GM12891 (cell line): ENCODE measurements at regions not wholly inside any gene's neighbourhood (a gene's known extent, or its start where the extent isn't known, plus 50 kb on each side); places are given as distances from the start of the nearest gene placed in this dataset.

Experiments
- PAX5 ChIP-seq: IDR thresholded peaks from 2 replicates; pipeline ENCODE4 v1.6.1; 2011; ENCODE audit warnings: low read length, moderate library complexity, mild to moderate bottlenecking; ENCODE audit not compliant: insufficient read depth, severe bottlenecking
- POLR2A ChIP-seq: IDR thresholded peaks from 2 replicates; pipeline ENCODE4 v1.6.1; 2011; ENCODE audit warnings: low read depth, low read length, control low read depth
- POLR2AphosphoS5 ChIP-seq: IDR thresholded peaks from 2 replicates; pipeline ENCODE4 v1.6.1; 2011; ENCODE audit warnings: low read depth, low read length, control low read depth
- POU2F2 ChIP-seq: IDR thresholded peaks from 2 replicates; pipeline ENCODE4 v1.6.1; 2011; ENCODE audit warnings: low read depth, mild to moderate bottlenecking, control low read depth, low read length, moderate library complexity
- SPI1 ChIP-seq: IDR thresholded peaks from 2 replicates; pipeline ENCODE4 v1.6.1; 2011; ENCODE audit warnings: low read depth, low read length, control low read depth
- TAF1 ChIP-seq: IDR thresholded peaks from 2 replicates; pipeline ENCODE4 v1.6.1; 2011; ENCODE audit warnings: low read depth, low read length, control low read depth

GRCh38 chr5:166910995-166911394, 1380.5 kb upstream of the WWC1 start:
- no peak for TF ChIP-seq POLR2AphosphoS5
- TF ChIP-seq POLR2A: no peak
- no peak for TF ChIP-seq SPI1
- no peak for TF ChIP-seq TAF1
- no peak for TF ChIP-seq PAX5
- TF ChIP-seq POU2F2: no peak
